COR-L47 (cell line): ENCODE measurements at regions not wholly inside any gene's neighbourhood (a gene's known extent, or its start where the extent isn't known, plus 50 kb on each side); places are given as distances from the start of the nearest gene placed in this dataset.
"Not testable (repeated sequence)": the region's sequence is repeated elsewhere in the genome, so short reads cannot be mapped to it uniquely, and the experiment has no call there.

ENCODE experiments used
- DNase-seq: peaks from one replicate; lab custom pipeline; 2025; lab: John Stamatoyannopoulos, UW

- DNase-seq, result no peak
These were observed 227.7 kb upstream of the TMEM260 start for GRCh38 chr14:56351861-56352260.

GRCh38 chr14:56352999-56353398 is 226.6 kb upstream of the TMEM260 start:
- DNase-seq, result no peak

- DNase-seq, result no peak
These were observed 222.2 kb upstream of the TMEM260 start for GRCh38 chr14:56357428-56357827.

- DNase-seq, result no peak
These were observed 221.3 kb upstream of the TMEM260 start for GRCh38 chr14:56358275-56358674.

- no peak for DNase-seq
These were observed 220.6 kb upstream of the TMEM260 start for GRCh38 chr14:56358851-56359614.

GRCh38 chr14:56365663-56366062 is 213.9 kb upstream of the TMEM260 start:
- DNase-seq, result not testable (repeated sequence)

- no peak for DNase-seq
These were observed 212.2 kb upstream of the TMEM260 start for GRCh38 chr14:56367416-56367815.

GRCh38 chr14:56371737-56372136 is 207.9 kb upstream of the TMEM260 start:
- no peak for DNase-seq

GRCh38 chr14:56374421-56374820 is 205.2 kb upstream of the TMEM260 start:
- no peak for DNase-seq

- no peak for DNase-seq
These were observed 201.6 kb upstream of the TMEM260 start for GRCh38 chr14:56378046-56378445.

GRCh38 chr14:56378475-56378877 is 201.1 kb upstream of the TMEM260 start:
- no peak for DNase-seq

- no peak for DNase-seq
These were observed 199.6 kb upstream of the TMEM260 start for GRCh38 chr14:56379956-56380355.

- DNase-seq, result no peak
These were observed 193.6 kb upstream of the TMEM260 start for GRCh38 chr14:56386024-56386423.

- DNase-seq, result no peak
These were observed 188.7 kb upstream of the TMEM260 start for GRCh38 chr14:56390859-56391258.

GRCh38 chr14:56394826-56395530 is 184.6 kb upstream of the TMEM260 start:
- DNase-seq, result no peak

- DNase-seq, result no peak
These were observed 179.3 kb upstream of the TMEM260 start for GRCh38 chr14:56400109-56400825.

- DNase-seq, result no peak
These were observed 166.8 kb upstream of the TMEM260 start for GRCh38 chr14:56412468-56413434.

- DNase-seq, result no peak
These were observed 165.9 kb upstream of the TMEM260 start for GRCh38 chr14:56413721-56414120.

GRCh38 chr14:56414236-56414635 is 165.4 kb upstream of the TMEM260 start:
- no peak for DNase-seq

- no peak for DNase-seq
These were observed 163.4 kb upstream of the TMEM260 start for GRCh38 chr14:56416213-56416612.

- no peak for DNase-seq
These were observed 162.4 kb upstream of the TMEM260 start for GRCh38 chr14:56417173-56417572.

- DNase-seq, result no peak
These were observed 159.8 kb upstream of the TMEM260 start for GRCh38 chr14:56419750-56420149.
